A549 (cell line): ENCODE measurements at regions not wholly inside any gene's neighbourhood (a gene's known extent, or its start where the extent isn't known, plus 50 kb on each side); places are given as distances from the start of the nearest gene placed in this dataset.

ENCODE experiments used
- ATAC-seq, 2 experiments: fragments of 200-7000 bp in 1 of 2; fragments of >200 bp in 1 of 2; cut with Nextera tagmentation in 1 of 2; cut with Tn5 transposase in 1 of 2; 3 replicates each; pipeline versions ENCODE4 v1.8.0 to v1.9.1; 2018 to 2020; ENCODE audit warnings: mild to moderate bottlenecking in 1 of 2, moderate library complexity in 1 of 2
- CTCF ChIA-PET: fragments of 300-600 bp; sonication (Branson Sonifier 250); formaldehyde crosslinking; extraction: SDS; loops from one replicate; lab custom pipeline; 2021; ENCODE audit warnings: antibody characterized with exemption, inconsistent platforms; lab: Yijun Ruan, JAX
- POLR2A ChIA-PET: fragments of 350-600 bp; formaldehyde crosslinking; extraction: SDS; loops from one replicate; lab custom pipeline; 2021; ENCODE audit warnings: antibody characterized with exemption, inconsistent platforms; lab: Yijun Ruan, JAX
- DNase-seq, 2 experiments: peaks; one replicate each; pipeline versions ENCODE4 v3.0.0 to v3.0.0-alpha.2; 2011 to 2016; ENCODE audit warnings: low read depth in 1 of 2, low spot score in 1 of 2
- FAIRE-seq: peaks from 2 replicates; lab custom pipeline; 2011; peaks lifted over from hg19 to GRCh38; lab: Jason Lieb, UNC
- H3K27ac ChIP-seq, 2 experiments: fragments of >200 bp; sonication (Bioruptor Twin); formaldehyde crosslinking; 3 replicates each; pipeline ENCODE4 v1.5.1; 2016 to 2017
- H3K4me1 ChIP-seq: fragments of >200 bp; sonication (Bioruptor Twin); formaldehyde crosslinking; 3 replicates; pipeline ENCODE4 v1.6.1; 2016
- H3K4me2 ChIP-seq: fragments of >200 bp; sonication (Bioruptor Twin); formaldehyde crosslinking; 3 replicates; pipeline ENCODE4 v1.6.1; 2016
- H3K4me3 ChIP-seq: fragments of >200 bp; sonication (Bioruptor Twin); formaldehyde crosslinking; 3 replicates; pipeline ENCODE4 v1.5.1; 2016
- H3K9me3 ChIP-seq: fragments of >200 bp; sonication (Bioruptor Twin); formaldehyde crosslinking; 3 replicates; pipeline ENCODE4 v1.6.1; 2016
- BCL3 ChIP-seq: fragments of >200 bp; sonication (Bioruptor Twin); formaldehyde crosslinking; IDR thresholded peaks from 3 replicates; pipeline ENCODE4 v1.6.1; 2016
- CBX8 ChIP-seq: fragments of 200-600 bp; sonication (generic); IDR thresholded peaks from 2 replicates; pipeline ENCODE4 v1.6.1; 2016
- CEBPB ChIP-seq, 2 experiments: fragments of >200 bp in 1 of 2; sonication (Bioruptor Twin) in 1 of 2; formaldehyde crosslinking in 1 of 2; IDR thresholded peaks; 2 replicates each; pipeline ENCODE4 v1.6.1; 2012 to 2016
- CHD4 ChIP-seq: fragments of 200-600 bp; sonication (generic); IDR thresholded peaks from 2 replicates; pipeline ENCODE4 v1.6.1; 2016; ENCODE audit warnings: antibody characterized with exemption, mild to moderate bottlenecking, borderline replicate concordance
- CTCF ChIP-seq: fragments of >200 bp; sonication (Bioruptor Twin); formaldehyde crosslinking; IDR thresholded peaks from 3 replicates; pipeline ENCODE4 v1.5.1; 2016
- EHMT2 ChIP-seq: fragments of 200-600 bp; sonication (generic); IDR thresholded peaks from 2 replicates; pipeline ENCODE4 v1.6.1; 2016; ENCODE audit warnings: antibody characterized with exemption, low read depth, mild to moderate bottlenecking, moderate library complexity
- FOXS1 ChIP-seq: fragments of 250-450 bp; sonication (Bioruptor Pico); IDR thresholded peaks from 2 replicates; pipeline ENCODE4 v1.5.0; 2020; ENCODE audit warnings: mild to moderate bottlenecking, moderate library complexity
- GATA3 ChIP-seq: IDR thresholded peaks from 2 replicates; pipeline ENCODE4 v1.6.1; 2012; ENCODE audit warnings: borderline replicate concordance
- HDAC2 ChIP-seq: fragments of 200-600 bp; sonication (generic); IDR thresholded peaks from 2 replicates; pipeline ENCODE4 v1.6.1; 2016
- HMGXB4 ChIP-seq: fragments of 250-450 bp; sonication (Bioruptor Pico); IDR thresholded peaks from 2 replicates; pipeline ENCODE4 v1.5.0; 2021; ENCODE audit warnings: mild to moderate bottlenecking, moderate library complexity, borderline replicate concordance
- HOXA7 ChIP-seq: fragments of 250-450 bp; sonication (Bioruptor Pico); IDR thresholded peaks from 2 replicates; pipeline ENCODE4 v1.5.0; 2020; ENCODE audit warnings: mild to moderate bottlenecking, moderate library complexity
- HOXB13 ChIP-seq: fragments of 250-450 bp; sonication (Bioruptor Pico); IDR thresholded peaks from 2 replicates; pipeline ENCODE4 v1.5.0; 2020; ENCODE audit warnings: low read depth, mild to moderate bottlenecking, moderate library complexity
- JUN ChIP-seq, 2 experiments: fragments of >200 bp; sonication (Bioruptor Twin); formaldehyde crosslinking; IDR thresholded peaks; 2 replicates in 1 of 2; 3 replicates in 1 of 2; pipeline ENCODE4 v1.6.1; 2016 to 2017
- KDM5A ChIP-seq: fragments of 200-600 bp; sonication (generic); IDR thresholded peaks from 2 replicates; pipeline ENCODE4 v1.6.1; 2016; ENCODE audit warnings: antibody characterized with exemption, mild to moderate bottlenecking
- MAZ ChIP-seq: fragments of 150-350 bp; IDR thresholded peaks from 2 replicates; pipeline ENCODE4 v1.6.1; 2014; ENCODE audit warnings: antibody characterized with exemption, low read depth, low read length, borderline replicate concordance
- NPAS2 ChIP-seq: fragments of 250-450 bp; sonication (Bioruptor Pico); IDR thresholded peaks from 2 replicates; pipeline ENCODE4 v1.8.0; 2022; ENCODE audit warnings: mild to moderate bottlenecking, moderate library complexity, borderline replicate concordance
- NR3C1 ChIP-seq: fragments of >200 bp; sonication (Bioruptor Twin); formaldehyde crosslinking; IDR thresholded peaks from 3 replicates; pipeline ENCODE4 v1.6.1; 2017
- POLR2A ChIP-seq: IDR thresholded peaks from 2 replicates; pipeline ENCODE4 v1.6.1; 2012; ENCODE audit warnings: mild to moderate bottlenecking, low read length
- RCOR1 ChIP-seq: fragments of 150-350 bp; IDR thresholded peaks from 2 replicates; pipeline ENCODE4 v1.6.1; 2014; ENCODE audit warnings: antibody characterized with exemption, low read length, low read depth
- REST ChIP-seq: fragments of 200-600 bp; sonication (generic); IDR thresholded peaks from 2 replicates; pipeline ENCODE4 v1.6.1; 2016; ENCODE audit warnings: antibody characterized with exemption, mild to moderate bottlenecking, moderate library complexity
- SREBF2 ChIP-seq: fragments of 450-650 bp; IDR thresholded peaks from 2 replicates; pipeline ENCODE4 v1.6.1; 2014; ENCODE audit warnings: mild to moderate bottlenecking, moderate library complexity
- TP53 ChIP-seq: fragments of 250-450 bp; sonication (Bioruptor Pico); IDR thresholded peaks from 2 replicates; pipeline ENCODE4 v1.5.0; 2021; ENCODE audit warnings: mild to moderate bottlenecking, moderate library complexity
- USF2 ChIP-seq: fragments of 450-650 bp; IDR thresholded peaks from 2 replicates; pipeline ENCODE4 v1.6.1; 2014; ENCODE audit warnings: antibody characterized with exemption
- ZSCAN20 ChIP-seq: fragments of 250-450 bp; sonication (Bioruptor Pico); IDR thresholded peaks from 2 replicates; pipeline ENCODE4 v1.8.0; 2022; ENCODE audit warnings: mild to moderate bottlenecking, moderate library complexity
- WGBS: methylation state at CpG from one replicate; pipeline ENCODE4 v1.1.6; 2017; ENCODE audit errors: missing lambda C conversion rate; 5-methylcytosine and 5-hydroxymethylcytosine counted together

- Histone ChIP-seq H3K4me3 (no peak overlapping the region), H3K4me2 (no peak overlapping the region), H3K9me3 (peaks cover 4% of the 10 kb centered on the region; the same call in 1 of the 3 replicates), H3K27ac (no peak overlapping the region), H3K4me1 (no peaks in the 10 kb centered on the region)
- FAIRE-seq (no peak), ATAC-seq (no peak), DNase-seq (no peak)
- CTCF ChIA-PET: no interaction called here
- POLR2A ChIA-PET: no interaction called here
- TF ChIP-seq USF2 (no peak), NR3C1 (no peak), ZSCAN20 (CRISPR knock-in tag) (no peak), KDM5A (no peak), HMGXB4 (CRISPR knock-in tag) (no peak), CHD4 (no peak), POLR2A (no peak), CTCF (no peak), HOXB13 (no peak), TP53 (CRISPR knock-in tag) (no peak), FOXS1 (no peak), MAZ (no peak), SREBF2 (no peak), CEBPB (IDR thresholded peaks at IDR 0.05) (no peak), RCOR1 (no peak), JUN (IDR thresholded peaks at IDR 0.05) (no peak), EHMT2 (no peak)
- WGBS: 42% methylated on average over 5 of the region's 5 CpGs
Measured at GRCh38 chr5:23147625-23148024, 294.5 kb upstream of the CDH12 start.

GRCh38 chr5:23146183-23146582 lies 293.0 kb upstream of the CDH12 start:
- 35% methylated on average over 5 of the region's 11 CpGs for WGBS
- FAIRE-seq: no peak
- no peak for ATAC-seq
- CTCF ChIA-PET: no interaction called here
- Histone ChIP-seq H3K4me1 (no peaks in the 10 kb centered on the region), H3K4me2 (peak overlapping the region; percentile 36; the same call in 1 of the 3 replicates), H3K4me3 (no peak overlapping the region), H3K9me3 (peaks cover 4% of the 10 kb centered on the region; the same call in 1 of the 3 replicates), H3K27ac (no peak overlapping the region)
- no peak for DNase-seq
- POLR2A ChIA-PET: no interaction called here
- TF ChIP-seq FOXS1 (no peak), CBX8 (no peak), NPAS2 (CRISPR knock-in tag) (no peak), GATA3 (no peak)

- CTCF ChIA-PET: no interaction called here
- H3K4me1 ChIP-seq: no peaks in the 10 kb centered on the region
- H3K9me3 ChIP-seq: no peaks in the 10 kb centered on the region
- POLR2A ChIA-PET: no interaction called here
- no peak overlapping the region for H3K4me3 ChIP-seq
- 0% methylated on average over 4 of the region's 4 CpGs for WGBS
- H3K4me2 ChIP-seq: no peak overlapping the region
- H3K27ac ChIP-seq: no peak overlapping the region
- FAIRE-seq (no peak), ATAC-seq (no peak), DNase-seq (peak in 1 of 2 experiments; percentile 14)
- TF ChIP-seq HOXA7 (CRISPR knock-in tag): no peak
- no peak for TF ChIP-seq CEBPB (IDR thresholded peaks at IDR 0.05)
- TF ChIP-seq HDAC2: no peak
- TF ChIP-seq REST: no peak
- TF ChIP-seq BCL3: no peak
Measured at GRCh38 chr5:23139338-23140171, 286.4 kb upstream of the CDH12 start.
